GM23248 (cell line): ENCODE measurements at regions not wholly inside any gene's neighbourhood (a gene's known extent, or its start where the extent isn't known, plus 50 kb on each side); places are given as distances from the start of the nearest gene placed in this dataset.
A peak's percentile ranks its signal among the peaks of the same experiment; 100 is the strongest.
"Not testable (repeated sequence)": the region's sequence is repeated elsewhere in the genome, so short reads cannot be mapped to it uniquely, and the experiment has no call there.

ENCODE experiments used
- DNase-seq: peaks from one replicate; pipeline ENCODE4 v3.0.0-alpha.2; 2015
- H2AFZ ChIP-seq: fragments of 200-600 bp; sonication (generic); 2 replicates; pipeline ENCODE4 v1.6.1; 2016; ENCODE audit warnings: antibody characterized with exemption
- H3F3A ChIP-seq: fragments of 200-600 bp; sonication (generic); 2 replicates; pipeline ENCODE4 v1.6.1; 2016; ENCODE audit warnings: mild to moderate bottlenecking, antibody characterized with exemption, mixed run types; ENCODE audit not compliant: insufficient read depth
- H3K27ac ChIP-seq: fragments of 200-600 bp; sonication (generic); 2 replicates; pipeline ENCODE4 v1.5.1; 2016; ENCODE audit warnings: mild to moderate bottlenecking
- H3K27me3 ChIP-seq: fragments of 200-600 bp; sonication (generic); replicated peaks from 2 replicates; pipeline ENCODE4 v1.6.1; 2016; ENCODE audit warnings: mild to moderate bottlenecking; ENCODE audit not compliant: insufficient read depth
- H3K36me3 ChIP-seq: fragments of 200-600 bp; sonication (generic); 2 replicates; pipeline ENCODE4 v1.6.1; 2016; ENCODE audit warnings: low read depth, mild to moderate bottlenecking
- H3K4me1 ChIP-seq: fragments of 200-600 bp; sonication (generic); 2 replicates; pipeline ENCODE4 v1.6.1; 2016; ENCODE audit warnings: mild to moderate bottlenecking; ENCODE audit not compliant: insufficient read depth
- H3K4me2 ChIP-seq: fragments of 200-600 bp; sonication (generic); one replicate; pipeline ENCODE4 v1.6.1; 2016; ENCODE audit warnings: mild to moderate bottlenecking; ENCODE audit not compliant: unreplicated experiment
- H3K4me3 ChIP-seq: fragments of 200-600 bp; sonication (generic); 2 replicates; pipeline ENCODE4 v1.5.1; 2016; ENCODE audit warnings: mild to moderate bottlenecking
- H3K79me2 ChIP-seq: fragments of 200-600 bp; sonication (generic); 2 replicates; pipeline ENCODE4 v1.6.1; 2016; ENCODE audit warnings: mild to moderate bottlenecking; ENCODE audit not compliant: insufficient read depth
- H3K9ac ChIP-seq: fragments of 200-600 bp; sonication (generic); 2 replicates; pipeline ENCODE4 v1.6.1; 2016; ENCODE audit warnings: mild to moderate bottlenecking
- H3K9me2 ChIP-seq: fragments of 200-600 bp; sonication (generic); 2 replicates; pipeline ENCODE4 v1.6.1; 2016; ENCODE audit warnings: mixed run types, mild to moderate bottlenecking, moderate library complexity; ENCODE audit not compliant: insufficient read depth
- H3K9me3 ChIP-seq: fragments of 200-600 bp; sonication (generic); one replicate; pipeline ENCODE4 v1.6.1; 2017; ENCODE audit warnings: low read depth
- H4K20me1 ChIP-seq: fragments of 200-600 bp; sonication (generic); 2 replicates; pipeline ENCODE4 v1.6.0; 2016; ENCODE audit not compliant: insufficient read depth
- EZH2 ChIP-seq: fragments of 200-600 bp; sonication (generic); IDR thresholded peaks from 2 replicates; pipeline ENCODE4 v1.6.1; 2018; ENCODE audit warnings: antibody characterized with exemption, mild to moderate bottlenecking; ENCODE audit not compliant: insufficient read depth, poor library complexity, severe bottlenecking
- EZH2phosphoT487 ChIP-seq: fragments of 200-600 bp; sonication (generic); IDR thresholded peaks from 2 replicates; pipeline ENCODE4 v1.6.1; 2018; ENCODE audit warnings: antibody characterized with exemption, moderate library complexity, mild to moderate bottlenecking, low read depth; ENCODE audit not compliant: insufficient read depth
- WGBS, 2 experiments: methylation state at CpG; one replicate each; pipeline ENCODE4 v1.1.6; 2015 to 2017; ENCODE audit warnings: low lambda C conversion rate in 2 of 2, low coverage in 1 of 2; ENCODE audit errors: missing lambda C conversion rate in 2 of 2; 5-methylcytosine and 5-hydroxymethylcytosine counted together
- in situ Hi-C: fragments of 300-500 bp; cut with MboI; formaldehyde crosslinking; loops from 2 replicates; pipeline ENCODE4 v1.15.0; 2020

DNA sequence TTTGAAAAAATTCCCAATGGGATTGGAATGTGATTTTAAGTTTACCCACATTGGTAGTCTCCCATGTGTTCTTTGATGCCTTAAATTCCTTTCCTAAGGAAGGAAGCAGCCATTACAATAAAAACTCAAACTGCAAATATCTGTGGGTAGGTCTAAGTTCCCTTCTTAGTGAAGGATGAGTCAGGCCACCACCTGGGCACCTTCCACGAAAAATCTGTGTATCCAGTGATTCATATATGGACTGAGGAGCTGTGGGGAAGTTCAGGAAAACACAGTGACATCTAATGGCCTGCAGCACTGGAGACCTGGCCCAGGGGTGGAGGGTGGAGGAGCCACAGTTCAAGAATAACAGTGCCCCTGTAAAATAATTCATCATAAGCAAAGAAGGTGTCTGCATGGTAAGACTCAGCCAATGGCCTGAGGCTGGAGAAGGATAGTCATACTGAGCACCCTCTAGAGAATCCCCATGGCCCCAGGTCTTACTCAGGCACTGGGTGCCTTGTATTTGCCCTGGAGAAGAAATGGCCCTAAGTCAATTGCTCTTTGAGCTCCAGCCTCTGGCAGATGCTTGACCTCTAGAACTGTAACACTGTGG, 248.6 kb downstream of the SP3 start:
- DNase-seq, result no peak
- Histone ChIP-seq H3K9ac (no peak overlapping the region), H3K79me2 (no peaks in the 10 kb centered on the region), H3K9me2 (no peaks in the 10 kb centered on the region), H3K9me3 (no peaks in the 10 kb centered on the region), H3K36me3 (no peaks in the 10 kb centered on the region), H3K4me2 (no peak overlapping the region), H3K4me3 (no peak overlapping the region), H3K27ac (no peak overlapping the region), H2AFZ (no peak overlapping the region), H3F3A (no peaks in the 10 kb centered on the region), H4K20me1 (no peaks in the 10 kb centered on the region), H3K4me1 (no peaks in the 10 kb centered on the region), H3K27me3 (peaks cover 19% of the 10 kb centered on the region; the same call in 1 of the 2 replicates)
- in situ Hi-C loops, result no loop called here
- TF ChIP-seq EZH2phosphoT487, result no peak
- no peak for TF ChIP-seq EZH2
- 7 to 16% methylated on average over 1 of the region's 1 CpG for WGBS, 2 experiments

- H3K9me3 ChIP-seq, result no peaks in the 10 kb centered on the region
- H3K4me2 ChIP-seq, result no peak overlapping the region
- no peak for DNase-seq
- 54 to 60% methylated on average over 3 of the region's 3 CpGs for WGBS, 2 experiments
- no peak overlapping the region for H3K4me3 ChIP-seq
- no peak overlapping the region for H3K9ac ChIP-seq
- in situ Hi-C loops, result no loop called here
- no peaks in the 10 kb centered on the region for H3K9me2 ChIP-seq
- no peaks in the 10 kb centered on the region for H3K4me1 ChIP-seq
- no peaks in the 10 kb centered on the region for H4K20me1 ChIP-seq
- H3K27ac ChIP-seq, result no peak overlapping the region
- TF ChIP-seq EZH2phosphoT487 (no peak), EZH2 (no peak)
- no peaks in the 10 kb centered on the region for H3K36me3 ChIP-seq
- H3F3A ChIP-seq, result no peaks in the 10 kb centered on the region
- no peaks in the 10 kb centered on the region for H3K79me2 ChIP-seq
- H3K27me3 ChIP-seq, result peaks cover 15% of the 10 kb centered on the region
- no peak overlapping the region for H2AFZ ChIP-seq
Observed at GRCh38 chr2:173719471-173719870, 245.7 kb downstream of the SP3 start.

GRCh38 chr2:173720306-173720705, 244.9 kb downstream of the SP3 start:
- H2AFZ ChIP-seq, result no peak overlapping the region
- H3K27ac ChIP-seq, result no peak overlapping the region
- H3K79me2 ChIP-seq, result no peaks in the 10 kb centered on the region
- DNase-seq, result peak; percentile 73
- in situ Hi-C loops, result no loop called here
- no peaks in the 10 kb centered on the region for H3K4me1 ChIP-seq
- TF ChIP-seq EZH2phosphoT487, result no peak
- H3K27me3 ChIP-seq, result peaks cover 10% of the 10 kb centered on the region
- no peaks in the 10 kb centered on the region for H3K9me3 ChIP-seq
- no peaks in the 10 kb centered on the region for H4K20me1 ChIP-seq
- H3F3A ChIP-seq, result no peaks in the 10 kb centered on the region
- no peaks in the 10 kb centered on the region for H3K9me2 ChIP-seq
- H3K4me3 ChIP-seq, result no peak overlapping the region
- WGBS, 2 experiments, result 5 to 13% methylated on average over 1 of the region's 1 CpG
- H3K4me2 ChIP-seq, result no peak overlapping the region
- no peaks in the 10 kb centered on the region for H3K36me3 ChIP-seq
- no peak overlapping the region for H3K9ac ChIP-seq

- H3K79me2 ChIP-seq, result no peaks in the 10 kb centered on the region
- 83 to 84% methylated on average over 4 of the region's 4 CpGs for WGBS, 2 experiments
- no peaks in the 10 kb centered on the region for H3K9me3 ChIP-seq
- no peak overlapping the region for H3K9ac ChIP-seq
- TF ChIP-seq EZH2 (no peak), EZH2phosphoT487 (no peak)
- H3K9me2 ChIP-seq, result no peaks in the 10 kb centered on the region
- no peak overlapping the region for H3K4me3 ChIP-seq
- no peaks in the 10 kb centered on the region; the same call in 1 of the 2 replicates for H3K27me3 ChIP-seq
- DNase-seq, result no peak
- H3K4me2 ChIP-seq, result no peak overlapping the region
- no peak overlapping the region for H3K27ac ChIP-seq
- no peaks in the 10 kb centered on the region for H3F3A ChIP-seq
- in situ Hi-C loops, result no loop called here
- H4K20me1 ChIP-seq, result no peaks in the 10 kb centered on the region
- no peak overlapping the region for H2AFZ ChIP-seq
- no peaks in the 10 kb centered on the region for H3K4me1 ChIP-seq
- H3K36me3 ChIP-seq, result no peaks in the 10 kb centered on the region
Observed at GRCh38 chr2:173734797-173735196, 230.4 kb downstream of the SP3 start.

DNA sequence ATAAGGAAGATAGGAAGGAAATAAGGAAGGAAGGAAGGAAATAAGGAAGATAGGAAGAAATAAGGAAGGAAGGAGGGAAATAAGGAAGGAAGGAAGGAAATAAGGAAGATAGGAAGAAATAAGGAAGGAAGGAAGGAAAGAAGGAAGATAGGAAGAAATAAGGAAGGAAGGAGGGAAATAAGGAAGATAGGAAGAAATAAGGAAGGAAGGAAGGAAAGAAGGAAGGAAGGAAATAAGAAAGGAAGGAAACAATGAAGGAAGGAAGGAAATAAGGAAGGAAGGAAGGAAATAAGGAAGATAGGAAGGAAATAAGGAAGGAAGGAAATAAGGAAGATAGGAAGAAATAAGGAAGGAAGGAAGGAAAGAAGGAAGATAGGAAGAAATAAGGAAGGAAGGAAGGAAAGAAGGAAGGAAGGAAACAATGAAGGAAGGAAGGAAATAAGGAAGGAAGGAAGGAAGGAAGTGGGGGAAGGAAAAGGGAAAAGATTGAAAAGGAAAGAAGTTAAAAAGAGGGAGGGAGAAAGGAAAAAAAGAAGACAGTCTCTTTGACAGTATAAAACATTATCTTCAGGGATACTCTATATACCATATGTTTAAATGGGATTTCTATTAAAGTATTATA, 227.1 kb downstream of the SP3 start:
- H3K9ac ChIP-seq, H3K4me1 ChIP-seq, H3K36me3 ChIP-seq, H3F3A ChIP-seq, in situ Hi-C loops, H4K20me1 ChIP-seq, H3K27ac ChIP-seq, DNase-seq, H3K79me2 ChIP-seq, H3K27me3 ChIP-seq, H3K4me2 ChIP-seq, H2AFZ ChIP-seq, H3K9me2 ChIP-seq, H3K9me3 ChIP-seq, H3K4me3 ChIP-seq: not testable (repeated sequence)
